ENCODE measurements at regions not wholly inside any gene's neighbourhood (a gene's known extent, or its start where the extent isn't known, plus 50 kb on each side); places are given as distances from the start of the nearest gene placed in this dataset.

GRCh38 chr12:130070126-130070611, 92.1 kb upstream of the FZD10 start:
- ATAC-seq = no peak
- WGBS (ENCODE audit: insufficient coverage) = 64% methylated on average over 21 of the region's 21 CpGs
- H3K4me3 Mint-ChIP-seq = no peak overlapping the region

GRCh38 chr12:130073721-130074120, 88.5 kb upstream of the FZD10 start:
- Mint-ChIP-seq H3K9me3 (peaks cover 3% of the 10 kb centered on the region in 2 donors), H3K4me1 (no peaks in the 10 kb centered on the region), H3K27me3 (ENCODE audit: low read depth in 2 of 2) (peaks cover 11 to 17% of the 10 kb centered on the region in 2 donors), H3K36me3 (no peaks in the 10 kb centered on the region), H3K27ac (no peak overlapping the region), H3K4me3 (no peak overlapping the region)
- Histone ChIP-seq H3K4me1 (ENCODE audit: control insufficient read depth, insufficient read depth, low read length) (no peaks in the 10 kb centered on the region), H3K27me3 (ENCODE audit: control insufficient read depth, insufficient read depth, low read length) (no peaks in the 10 kb centered on the region), H3K27ac (ENCODE audit: low read length) (no peak overlapping the region), H3K36me3 (ENCODE audit: control insufficient read depth, insufficient read depth, low read length) (no peaks in the 10 kb centered on the region), H3K4me3 (ENCODE audit: low read length) (no peak overlapping the region), H3K9me3 (ENCODE audit: control insufficient read depth, insufficient read depth, low read length) (no peaks in the 10 kb centered on the region)
- TF ChIP-seq, protein P1, sequence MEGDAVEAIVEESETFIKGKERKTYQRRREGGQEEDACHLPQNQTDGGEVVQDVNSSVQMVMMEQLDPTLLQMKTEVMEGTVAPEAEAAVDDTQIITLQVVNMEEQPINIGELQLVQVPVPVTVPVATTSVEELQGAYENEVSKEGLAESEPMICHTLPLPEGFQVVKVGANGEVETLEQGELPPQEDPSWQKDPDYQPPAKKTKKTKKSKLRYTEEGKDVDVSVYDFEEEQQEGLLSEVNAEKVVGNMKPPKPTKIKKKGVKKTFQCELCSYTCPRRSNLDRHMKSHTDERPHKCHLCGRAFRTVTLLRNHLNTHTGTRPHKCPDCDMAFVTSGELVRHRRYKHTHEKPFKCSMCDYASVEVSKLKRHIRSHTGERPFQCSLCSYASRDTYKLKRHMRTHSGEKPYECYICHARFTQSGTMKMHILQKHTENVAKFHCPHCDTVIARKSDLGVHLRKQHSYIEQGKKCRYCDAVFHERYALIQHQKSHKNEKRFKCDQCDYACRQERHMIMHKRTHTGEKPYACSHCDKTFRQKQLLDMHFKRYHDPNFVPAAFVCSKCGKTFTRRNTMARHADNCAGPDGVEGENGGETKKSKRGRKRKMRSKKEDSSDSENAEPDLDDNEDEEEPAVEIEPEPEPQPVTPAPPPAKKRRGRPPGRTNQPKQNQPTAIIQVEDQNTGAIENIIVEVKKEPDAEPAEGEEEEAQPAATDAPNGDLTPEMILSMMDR (IDR thresholded peaks at IDR 0.05) = no peak
- DNase-seq (no peak), ATAC-seq (no peak)
- 93% methylated on average over 3 of the region's 3 CpGs for whole genome bisulfite sequencing (ENCODE audit: insufficient coverage)
- intact Hi-C loops (cut with micrococcal nuclease) = no loop called here

More at GRCh38 chr12:130070126-130070611, 92.1 kb upstream of the FZD10 start:
- H3K4me1 Mint-ChIP-seq = no peaks in the 10 kb centered on the region
- no peak for DNase-seq
- TF ChIP-seq, protein P1 (IDR thresholded peaks at IDR 0.05) = no peak
- no peaks in the 10 kb centered on the region for H3K27me3 Mint-ChIP-seq (ENCODE audit: low read depth in 2 of 2)
- H3K9me3 ChIP-seq (ENCODE audit: control insufficient read depth, insufficient read depth, low read length) = no peaks in the 10 kb centered on the region
- H3K27ac Mint-ChIP-seq = no peak overlapping the region
- H3K9me3 Mint-ChIP-seq = no peaks in the 10 kb centered on the region
- no peaks in the 10 kb centered on the region for H3K36me3 ChIP-seq (ENCODE audit: control insufficient read depth, insufficient read depth, low read length)
- H3K4me1 ChIP-seq (ENCODE audit: control insufficient read depth, insufficient read depth, low read length) = no peaks in the 10 kb centered on the region
- intact Hi-C loops (cut with micrococcal nuclease) = no loop called here
- no peaks in the 10 kb centered on the region for H3K36me3 Mint-ChIP-seq
- H3K27ac ChIP-seq (ENCODE audit: low read length) = no peak overlapping the region
- no peak overlapping the region for H3K4me3 ChIP-seq (ENCODE audit: low read length)
- no peaks in the 10 kb centered on the region for H3K27me3 ChIP-seq (ENCODE audit: control insufficient read depth, insufficient read depth, low read length)

DNA sequence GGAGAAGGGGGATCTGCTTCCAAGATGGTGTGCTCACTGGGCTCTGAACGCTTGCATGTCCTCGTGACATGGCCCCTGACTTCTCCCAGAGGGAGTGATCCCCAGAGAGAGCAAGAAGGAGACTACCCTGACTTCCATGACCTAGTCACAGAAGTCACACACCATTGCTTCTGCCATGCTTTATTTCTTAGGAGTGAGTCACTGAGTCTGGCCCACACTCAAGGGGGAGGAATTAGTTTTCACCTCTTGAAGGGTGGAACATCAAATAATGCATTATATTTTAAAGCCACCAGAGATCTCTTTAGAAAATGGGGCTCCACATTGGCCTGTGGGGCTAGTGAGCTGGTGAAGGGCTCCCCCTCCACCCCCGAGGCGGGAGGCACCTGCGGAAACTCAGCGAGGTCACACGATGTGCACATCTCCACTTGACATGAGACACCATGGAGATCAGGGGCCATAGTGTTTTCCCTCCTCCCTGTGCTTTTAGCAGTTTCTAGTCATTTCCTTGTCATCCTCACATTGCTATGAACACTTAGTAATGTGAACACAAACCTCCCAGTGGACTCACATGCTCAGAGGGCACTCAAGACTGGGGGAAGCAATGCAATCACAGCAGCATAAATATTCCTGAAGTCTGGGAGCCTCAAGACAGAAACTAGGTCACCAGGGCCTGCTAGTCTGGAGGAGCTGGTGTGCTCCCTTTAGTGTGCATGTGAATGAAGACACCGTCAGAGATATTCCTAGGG, 87.4 kb upstream of the FZD10 start:
- no peak overlapping the region for H3K4me3 Mint-ChIP-seq
- TF ChIP-seq, protein P1 (IDR thresholded peaks at IDR 0.05) = no peak
- no peaks in the 10 kb centered on the region for H3K27me3 ChIP-seq (ENCODE audit: control insufficient read depth, insufficient read depth, low read length)
- 89% methylated on average over 8 of the region's 8 CpGs for WGBS (ENCODE audit: insufficient coverage)
- no peak overlapping the region for H3K27ac Mint-ChIP-seq
- H3K36me3 ChIP-seq (ENCODE audit: control insufficient read depth, insufficient read depth, low read length) = no peaks in the 10 kb centered on the region
- H3K4me3 ChIP-seq (ENCODE audit: low read length) = no peak overlapping the region
- H3K27ac ChIP-seq (ENCODE audit: low read length) = no peak overlapping the region
- peaks cover 11 to 17% of the 10 kb centered on the region in 2 donors for H3K27me3 Mint-ChIP-seq (ENCODE audit: low read depth in 2 of 2)
- no peaks in the 10 kb centered on the region for H3K4me1 Mint-ChIP-seq
- intact Hi-C loops (cut with micrococcal nuclease) = no loop called here
- DNase-seq (no peak), ATAC-seq (no peak)
- no peaks in the 10 kb centered on the region for H3K4me1 ChIP-seq (ENCODE audit: control insufficient read depth, insufficient read depth, low read length)
- no peaks in the 10 kb centered on the region for H3K36me3 Mint-ChIP-seq
- H3K9me3 ChIP-seq (ENCODE audit: control insufficient read depth, insufficient read depth, low read length) = no peaks in the 10 kb centered on the region
- peaks cover 3 to 5% of the 10 kb centered on the region in 2 donors for H3K9me3 Mint-ChIP-seq
